ENCODE measurements at regions not wholly inside any gene's neighbourhood (a gene's known extent, or its start where the extent isn't known, plus 50 kb on each side); places are given as distances from the start of the nearest gene placed in this dataset.

DNA sequence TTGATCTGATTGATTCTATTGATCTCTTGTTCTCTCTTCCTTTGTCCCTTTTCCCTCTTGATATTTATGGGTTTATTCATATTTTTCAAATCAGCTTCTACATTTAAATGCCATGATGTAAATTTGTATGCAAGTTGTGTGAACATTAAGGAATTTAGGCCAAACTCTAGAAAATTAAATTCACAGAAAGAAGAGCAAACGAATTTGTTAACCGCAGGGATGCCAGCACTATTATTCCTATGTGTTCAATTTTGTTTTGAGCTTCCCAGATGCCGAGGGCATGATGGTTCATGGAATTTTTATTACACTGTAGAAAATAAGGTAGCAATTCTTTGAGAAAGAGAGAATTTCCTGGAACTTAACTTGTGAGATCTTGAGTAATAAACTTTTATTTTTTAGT, 220.9 kb downstream of the BUB3 start:
- no peak for FAIRE-seq
- Histone ChIP-seq H3K4me2 (ENCODE audit: insufficient read depth in 1 of 2, low read depth in 2 of 2, low read length in 2 of 2) (no peak overlapping the region), H3K9me3 (ENCODE audit: insufficient read depth in 2 of 2, low read depth in 1 of 2, low read length in 1 of 2) (0 out of 4 replicates have a peak, but pooled peaks cover 0 to under 1% of the 10 kb centered on the region in 2 experiments), H3K4ac (replicated peaks; ENCODE audit: insufficient read length, low read depth, low read length) (no peak overlapping the region), H2AFZ (ENCODE audit: low read length) (no peak overlapping the region), H3K36me3 (ENCODE audit: control insufficient read depth in 2 of 4, insufficient read depth in 4 of 4, low read length in 3 of 4) (no peaks in the 10 kb centered on the region; a peak in 1 of 8 replicates), H3K23ac (ENCODE audit: insufficient read length) (no peak overlapping the region), H3K27me3 (replicated peaks in 1 of 4; ENCODE audit: control insufficient read depth in 3 of 4, extremely low read depth in 1 of 4, insufficient read depth in 3 of 4, low read length in 3 of 4) (no peaks in the 10 kb centered on the region), H3K14ac (ENCODE audit: insufficient read length) (no peak overlapping the region), H2BK5ac (ENCODE audit: low read depth, low read length) (no peak overlapping the region), H3K4me1 (replicated peaks in 1 of 4; ENCODE audit: control insufficient read depth in 3 of 4, insufficient read depth in 4 of 4, low read length in 3 of 4) (peaks cover 0 to 7% (median 5%) of the 10 kb centered on the region in 4 experiments; a peak in 3 of 7 replicates), H3K18ac (ENCODE audit: extremely low read depth, low read length) (no peak overlapping the region), H2BK15ac (ENCODE audit: low read length) (no peak overlapping the region), H2BK120ac (replicated peaks; ENCODE audit: low read depth, low read length) (no peak overlapping the region), H4K8ac (ENCODE audit: extremely low read depth, insufficient read depth, low read length) (no peak overlapping the region), H3K56ac (replicated peaks; ENCODE audit: insufficient read length, low read depth, low read length) (no peak overlapping the region), H2BK20ac (ENCODE audit: low read length) (no peak overlapping the region), H3K23me2 (ENCODE audit: low read depth, low read length) (0 out of 2 replicates have a peak, but pooled peaks cover 3% of the 10 kb centered on the region), H3K4me3 (ENCODE audit: extremely low read depth in 1 of 4, insufficient read depth in 2 of 4, low read depth in 3 of 4, low read length in 4 of 4) (no peak overlapping the region), H4K5ac (ENCODE audit: insufficient read length, low read depth, low read length) (no peak overlapping the region), H2BK12ac (ENCODE audit: low read depth, low read length) (no peak overlapping the region), H3K79me2 (ENCODE audit: control insufficient read depth in 1 of 2, insufficient read depth in 2 of 2, low read length in 2 of 2) (no peaks in the 10 kb centered on the region), H3K27ac (ENCODE audit: low read depth, low read length) (no peak overlapping the region), H4K91ac (replicated peaks; ENCODE audit: insufficient read length, low read length) (no peak overlapping the region), H3K9ac (replicated peaks in 1 of 4; ENCODE audit: extremely low read depth in 1 of 4, low read depth in 3 of 4, low read length in 3 of 4) (no peak overlapping the region), H3K79me1 (ENCODE audit: low read depth, low read length) (no peaks in the 10 kb centered on the region), H2AK5ac (ENCODE audit: low read depth, low read length) (no peak overlapping the region), H4K20me1 (replicated peaks in 1 of 2; ENCODE audit: control insufficient read depth in 1 of 2, insufficient read depth in 2 of 2, low read length in 2 of 2) (no peaks in the 10 kb centered on the region)
- DNase-seq (ENCODE audit: low read depth in 1 of 2, low spot score in 2 of 2) = no peak
- CTCF ChIA-PET (ENCODE audit: partially characterized antibody) = no interaction called here
- POLR2A ChIA-PET (ENCODE audit: partially characterized antibody) = no interaction called here
- 82% methylated on average over 3 of the region's 3 CpGs; no CpG with 5 or more reads in 1 of the 2 experiments for WGBS, 2 experiments (ENCODE audit: extremely low coverage in 1 of 2, insufficient coverage in 1 of 2, insufficient read length in 1 of 2, insufficient replicate concordance in 2 of 2, low coverage in 1 of 2, low lambda C conversion rate in 2 of 2, missing lambda C conversion rate in 1 of 2)
- TF ChIP-seq PHF8 (conservative IDR thresholded peaks at IDR 0.05; ENCODE audit: low read depth, low read length) (no peak), SRF (IDR thresholded peaks at IDR 0.05; ENCODE audit: low read depth, low read length) (no peak), HDAC2 (IDR thresholded peaks at IDR 0.05; ENCODE audit: borderline replicate concordance in 1 of 2, low read depth in 2 of 2, low read length in 2 of 2) (no peak), TBP (IDR thresholded peaks at IDR 0.05; ENCODE audit: low read depth, low read length) (no peak), ASH2L (IDR thresholded peaks at IDR 0.05; ENCODE audit: low read length) (no peak), SUZ12 (IDR thresholded peaks at IDR 0.05; ENCODE audit: low read length) (no peak), SIRT6 (IDR thresholded peaks at IDR 0.05; ENCODE audit: low read length) (no peak), SP1 (IDR thresholded peaks at IDR 0.05; ENCODE audit: low read depth, low read length) (no peak), GTF2F1 (IDR thresholded peaks at IDR 0.05; ENCODE audit: borderline replicate concordance, low read depth, low read length) (no peak), POLR2A (IDR thresholded peaks at IDR 0.05; ENCODE audit: control extremely low read depth in 1 of 2, low read depth in 2 of 2, low read length in 2 of 2) (no peak), CHD2 (IDR thresholded peaks at IDR 0.05; ENCODE audit: low read length) (no peak), CTBP2 (IDR thresholded peaks at IDR 0.05; ENCODE audit: borderline replicate concordance, insufficient read depth, insufficient read length, low read length) (no peak), NANOG (IDR thresholded peaks at IDR 0.05; ENCODE audit: insufficient read depth, low read depth, low read length, poor library complexity, severe bottlenecking) (no peak), CBX5 (IDR thresholded peaks at IDR 0.05; ENCODE audit: low read depth, low read length) (no peak), SAP30 (IDR thresholded peaks at IDR 0.05; ENCODE audit: insufficient read depth, insufficient replicate concordance, low read length) (no peak), ZNF274 (IDR thresholded peaks at IDR 0.05; ENCODE audit: borderline replicate concordance, extremely low read depth, low read length) (no peak)

All from H1 (cell line).